Fibroblast of lung (primary cell): ENCODE measurements at regions not wholly inside any gene's neighbourhood (a gene's known extent, or its start where the extent isn't known, plus 50 kb on each side); places are given as distances from the start of the nearest gene placed in this dataset.

Source experiments
- DNase-seq, 2 donors: peaks; one replicate each; pipeline versions ENCODE4 v3.0.0 to v3.0.0-alpha.2; 2010; ENCODE audit warnings: low read depth in 2 of 2
- H2AFZ ChIP-seq: 2 replicates; pipeline ENCODE4 v1.5.1; 2012; ENCODE audit warnings: low read length, control low read depth, inconsistent platforms
- H3K27ac ChIP-seq: 2 replicates; pipeline ENCODE4 v1.5.1; 2011; ENCODE audit warnings: low read length, control low read depth; ENCODE audit not compliant: insufficient read depth
- H3K27me3 ChIP-seq: 2 replicates; pipeline ENCODE4 v1.5.1; 2011; ENCODE audit warnings: mild to moderate bottlenecking, low read length; ENCODE audit not compliant: control insufficient read depth, insufficient read depth
- H3K36me3 ChIP-seq: 2 replicates; pipeline ENCODE4 v1.5.1; 2011; ENCODE audit warnings: low read length; ENCODE audit not compliant: control insufficient read depth, insufficient read depth
- H3K4me1 ChIP-seq: 2 replicates; pipeline ENCODE4 v1.5.1; 2011; ENCODE audit warnings: low read length; ENCODE audit not compliant: control insufficient read depth, insufficient read depth; ENCODE audit errors: extremely low read depth
- H3K4me2 ChIP-seq: 2 replicates; pipeline ENCODE4 v1.5.1; 2011; ENCODE audit warnings: low read length, control low read depth; ENCODE audit not compliant: insufficient read depth; ENCODE audit errors: extremely low read depth
- H3K4me3 ChIP-seq, 4 experiments: fragments of 200-600 bp in 1 of 4; sonication (generic) in 1 of 4; replicated peaks in 1 of 4; 2 replicates each; pipeline ENCODE4 v1.5.1; 2011 to 2016; ENCODE audit warnings: low read length in 4 of 4, low read depth in 3 of 4, mild to moderate bottlenecking in 3 of 4, control low read depth in 2 of 4, inconsistent platforms in 1 of 4, mixed read lengths in 1 of 4; ENCODE audit not compliant: insufficient read depth in 1 of 4; ENCODE audit errors: control extremely low read depth in 1 of 4
- H3K79me2 ChIP-seq: 2 replicates; pipeline ENCODE4 v1.5.1; 2012; ENCODE audit warnings: mild to moderate bottlenecking, low read length, inconsistent platforms; ENCODE audit not compliant: control insufficient read depth, insufficient read depth
- H3K9ac ChIP-seq: 2 replicates; pipeline ENCODE4 v1.5.1; 2011; ENCODE audit warnings: mild to moderate bottlenecking, low read length, control low read depth; ENCODE audit not compliant: insufficient read depth
- H3K9me3 ChIP-seq: 2 replicates; pipeline ENCODE4 v1.5.1; 2012; ENCODE audit warnings: low read depth, low read length; ENCODE audit not compliant: control insufficient read depth, insufficient read depth
- H4K20me1 ChIP-seq: 2 replicates; pipeline ENCODE4 v1.5.1; 2011; ENCODE audit warnings: low read length; ENCODE audit not compliant: control insufficient read depth, insufficient read depth; ENCODE audit errors: extremely low read depth
- CTCF ChIP-seq, 2 donors: IDR thresholded peaks in 1 of 2; conservative IDR thresholded peaks in 1 of 2; 1 replicate in 1 of 2; 2 replicates in 1 of 2; pipeline ENCODE4 v1.5.1; 2011 to 2012; ENCODE audit warnings: low read length in 2 of 2, control low read depth in 1 of 2, inconsistent platforms in 1 of 2, low read depth in 1 of 2, mild to moderate bottlenecking in 1 of 2
- EZH2 ChIP-seq: IDR thresholded peaks from 2 replicates; pipeline ENCODE4 v1.5.1; 2012; ENCODE audit warnings: low read length, control low read depth, mild to moderate bottlenecking; ENCODE audit errors: missing control alignments

- TF ChIP-seq CTCF (conservative IDR thresholded peaks at IDR 0.05 in 1 of 2, IDR thresholded peaks at IDR 0.05 in 1 of 2; ENCODE audit: low read depth in 1 of 2, low read length in 2 of 2) (no peak), EZH2 (no peak)
- H3K4me3 ChIP-seq: no peak overlapping the region
- no peak overlapping the region for H3K27ac ChIP-seq
- no peak overlapping the region for H3K9ac ChIP-seq
- DNase-seq: no peak
- no peaks in the 10 kb centered on the region for H4K20me1 ChIP-seq
- no peaks in the 10 kb centered on the region for H3K79me2 ChIP-seq
- H2AFZ ChIP-seq: no peak overlapping the region
- no peaks in the 10 kb centered on the region for H3K4me1 ChIP-seq
- H3K9me3 ChIP-seq: no peaks in the 10 kb centered on the region
- no peaks in the 10 kb centered on the region for H3K36me3 ChIP-seq
- H3K27me3 ChIP-seq: no peaks in the 10 kb centered on the region
- no peak overlapping the region for H3K4me2 ChIP-seq
Observed at GRCh38 chr21:27596196-27596595, 629.3 kb upstream of the ADAMTS5 start.

- DNase-seq: no peak
- Histone ChIP-seq H3K27me3 (no peaks in the 10 kb centered on the region), H3K36me3 (no peaks in the 10 kb centered on the region), H3K27ac (no peak overlapping the region), H3K4me2 (no peak overlapping the region), H3K4me1 (no peaks in the 10 kb centered on the region), H3K9ac (no peak overlapping the region), H4K20me1 (no peaks in the 10 kb centered on the region), H3K4me3 (no peak overlapping the region), H3K79me2 (no peaks in the 10 kb centered on the region), H2AFZ (no peak overlapping the region), H3K9me3 (no peaks in the 10 kb centered on the region)
- no peak for TF ChIP-seq CTCF (conservative IDR thresholded peaks at IDR 0.05 in 1 of 2, IDR thresholded peaks at IDR 0.05 in 1 of 2; ENCODE audit: low read depth in 1 of 2, low read length in 2 of 2)
- TF ChIP-seq EZH2: no peak
Observed at GRCh38 chr21:27595716-27596115, 628.8 kb upstream of the ADAMTS5 start.

GRCh38 chr21:27590271-27590670, 623.4 kb upstream of the ADAMTS5 start:
- H3K4me2 ChIP-seq: no peak overlapping the region

More at GRCh38 chr21:27590271-27590670, 623.4 kb upstream of the ADAMTS5 start:
- Histone ChIP-seq H4K20me1 (no peaks in the 10 kb centered on the region), H3K4me1 (no peaks in the 10 kb centered on the region), H3K9ac (no peak overlapping the region), H3K27me3 (no peaks in the 10 kb centered on the region), H3K36me3 (no peaks in the 10 kb centered on the region), H2AFZ (peak overlapping the region; percentile 70), H3K79me2 (no peaks in the 10 kb centered on the region), H3K4me3 (no peak overlapping the region), H3K9me3 (no peaks in the 10 kb centered on the region), H3K27ac (no peak overlapping the region)
- TF ChIP-seq CTCF (conservative IDR thresholded peaks at IDR 0.05 in 1 of 2, IDR thresholded peaks at IDR 0.05 in 1 of 2; ENCODE audit: low read depth in 1 of 2, low read length in 2 of 2) (no peak), EZH2 (no peak)
- peak in 1 of 2 donors; percentile 20 for DNase-seq
